HG03571 (cell line): ENCODE measurements at regions not wholly inside any gene's neighbourhood (a gene's known extent, or its start where the extent isn't known, plus 50 kb on each side); places are given as distances from the start of the nearest gene placed in this dataset.
A peak's percentile ranks its signal among the peaks of the same experiment; 100 is the strongest.
"Not testable (repeated sequence)": the region's sequence is repeated elsewhere in the genome, so short reads cannot be mapped to it uniquely, and the experiment has no call there.

Source experiments
- ATAC-seq: cut with Tn5 transposase; IDR thresholded peaks from one replicate; pipeline ENCODE4 v1.9.1; 2021; ENCODE audit not compliant: unreplicated experiment

- no peak for ATAC-seq
Observed at GRCh38 chr4:115678425-115678941, 565.1 kb upstream of the NDST4 start.

GRCh38 chr4:115675719-115676118 lies 562.3 kb upstream of the NDST4 start:
- ATAC-seq: no peak

DNA sequence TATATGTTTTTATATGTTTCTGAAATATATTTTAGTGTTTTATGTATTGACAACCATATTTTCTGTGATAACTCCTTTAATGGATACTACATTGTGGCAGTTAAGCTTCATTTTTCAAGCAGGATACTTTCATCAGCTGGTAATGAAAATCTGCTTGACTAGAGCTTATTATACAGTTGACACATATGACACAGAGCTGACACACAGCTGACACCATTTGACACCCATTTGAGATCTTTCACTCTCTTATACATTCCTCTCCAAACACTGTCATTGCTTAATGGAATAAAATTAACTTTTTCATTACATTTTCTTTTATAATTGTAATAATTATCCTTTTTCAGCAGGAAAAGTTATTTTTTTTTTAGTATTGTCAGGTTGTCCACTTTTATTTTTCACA lies 561.1 kb upstream of the NDST4 start:
- no peak for ATAC-seq

- no peak for ATAC-seq
Observed at GRCh38 chr4:115671581-115671980, 558.2 kb upstream of the NDST4 start.

DNA sequence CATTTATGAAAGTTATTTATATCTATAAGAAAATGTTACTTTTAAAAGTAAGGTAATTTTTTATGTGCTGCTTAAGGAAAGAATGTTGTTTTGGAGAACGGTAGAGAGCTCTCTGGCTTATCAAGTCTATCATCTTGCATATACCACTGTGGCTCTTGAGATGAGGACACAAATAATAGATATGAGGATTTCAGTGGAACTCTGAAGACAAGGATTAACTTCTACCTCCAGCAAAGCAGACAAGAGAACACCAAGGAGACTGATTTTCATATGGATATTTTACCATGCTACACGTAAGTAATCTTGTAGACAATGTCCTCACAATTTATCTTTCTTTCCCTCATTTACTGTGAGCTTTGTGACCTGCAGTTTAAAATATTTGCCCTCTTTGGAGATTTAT lies 557.5 kb upstream of the NDST4 start:
- no peak for ATAC-seq

DNA sequence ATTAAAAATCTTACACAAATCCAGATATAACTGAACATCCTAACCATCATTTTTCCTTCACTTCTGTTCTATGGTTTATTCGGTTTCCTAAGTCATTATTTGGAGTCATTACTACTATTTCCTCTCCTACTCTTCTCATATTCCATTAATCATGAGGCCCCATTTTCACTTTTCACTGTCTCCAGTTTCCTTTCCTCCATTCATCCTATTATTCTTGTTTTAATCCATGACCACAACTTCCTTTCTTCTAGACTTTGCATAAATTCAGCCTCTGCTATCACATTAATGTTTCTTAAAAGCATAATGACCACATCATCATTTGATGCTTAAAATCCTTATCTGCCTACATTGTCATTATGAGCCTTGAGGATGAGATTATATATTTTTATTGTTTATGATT lies 555.0 kb upstream of the NDST4 start:
- no peak for ATAC-seq

DNA sequence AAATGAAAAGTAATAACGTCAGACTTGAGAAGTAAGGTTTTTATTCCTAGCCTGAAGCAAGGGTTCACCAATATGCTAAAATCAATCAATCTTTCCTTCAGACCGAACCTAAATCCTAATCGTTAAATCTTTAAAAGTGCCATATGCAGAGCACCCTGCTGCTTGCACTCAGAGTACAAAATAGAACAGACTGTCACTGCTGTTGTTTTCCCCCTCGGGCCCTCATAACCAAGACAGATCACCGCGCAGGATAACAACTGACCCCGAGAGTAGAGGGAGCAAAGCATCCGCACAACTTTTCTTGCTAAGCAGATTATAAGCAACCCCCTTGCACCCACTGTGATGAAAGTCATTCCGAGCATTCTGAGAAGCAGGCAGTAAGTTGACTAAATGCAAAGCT lies 550.9 kb upstream of the NDST4 start:
- no peak for ATAC-seq

GRCh38 chr4:115660465-115660864 lies 547.0 kb upstream of the NDST4 start:
- ATAC-seq: no peak

GRCh38 chr4:115657991-115658650 lies 544.7 kb upstream of the NDST4 start:
- ATAC-seq: no peak

DNA sequence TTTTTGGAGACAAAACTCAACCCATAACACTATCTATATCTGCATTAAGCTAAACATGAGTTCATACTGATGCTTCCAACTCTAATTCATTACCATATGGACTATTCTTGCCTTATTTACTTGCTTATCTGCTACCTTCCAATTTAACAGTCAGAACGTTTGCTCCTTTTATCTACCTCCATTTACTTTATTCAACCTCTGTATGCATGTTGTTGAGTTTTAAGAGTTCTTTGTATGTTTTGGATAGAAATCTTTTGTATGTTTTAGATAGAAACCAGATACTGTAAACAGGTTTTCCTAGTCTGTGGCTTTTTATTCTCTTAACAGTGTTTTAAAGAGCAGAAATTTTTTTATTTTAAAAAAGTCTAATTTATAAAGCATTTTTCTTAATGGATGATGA lies 542.2 kb upstream of the NDST4 start:
- ATAC-seq: no peak

DNA sequence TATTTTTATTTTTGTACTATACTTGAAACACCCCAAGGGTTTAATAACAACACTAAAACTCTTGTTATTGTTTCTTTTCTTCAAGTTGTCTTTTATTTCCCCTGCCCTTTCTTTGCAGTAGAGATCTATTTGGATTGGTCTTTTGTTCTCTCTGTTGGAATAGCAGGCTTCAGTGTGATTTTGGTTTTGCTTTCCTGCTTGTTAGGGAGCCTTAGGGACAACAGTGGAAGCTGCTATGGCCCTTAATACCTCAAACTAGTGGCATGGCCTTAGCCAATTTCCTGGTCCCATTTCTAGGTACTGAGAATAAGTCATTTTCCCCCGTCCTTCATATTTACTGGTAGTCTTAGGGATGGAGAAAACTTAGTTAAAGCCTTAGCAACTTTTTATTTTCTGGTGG lies 535.4 kb upstream of the NDST4 start:
- ATAC-seq: no peak

GRCh38 chr4:115629270-115629669 lies 515.9 kb upstream of the NDST4 start:
- ATAC-seq: no peak

GRCh38 chr4:115609631-115610030 lies 496.2 kb upstream of the NDST4 start:
- ATAC-seq: no peak

DNA sequence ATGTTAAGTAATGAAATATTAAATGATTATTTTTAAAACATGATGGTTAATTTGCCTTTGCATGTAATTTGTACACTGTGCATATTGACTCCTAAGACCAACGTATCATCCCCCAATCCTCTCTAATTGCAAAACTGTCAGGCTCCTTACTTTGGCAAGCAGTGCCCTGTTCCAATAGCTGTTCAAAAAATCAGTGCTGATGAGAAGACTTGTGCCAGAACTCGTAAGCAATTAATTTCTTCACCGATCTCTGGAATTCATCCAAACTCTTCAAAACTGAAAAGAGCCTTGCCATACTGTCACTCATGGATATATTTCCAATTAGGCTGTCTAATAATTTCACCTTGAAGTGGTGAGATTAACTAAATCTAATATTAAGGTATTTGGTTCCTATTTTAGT lies 493.9 kb upstream of the NDST4 start:
- no peak for ATAC-seq

DNA sequence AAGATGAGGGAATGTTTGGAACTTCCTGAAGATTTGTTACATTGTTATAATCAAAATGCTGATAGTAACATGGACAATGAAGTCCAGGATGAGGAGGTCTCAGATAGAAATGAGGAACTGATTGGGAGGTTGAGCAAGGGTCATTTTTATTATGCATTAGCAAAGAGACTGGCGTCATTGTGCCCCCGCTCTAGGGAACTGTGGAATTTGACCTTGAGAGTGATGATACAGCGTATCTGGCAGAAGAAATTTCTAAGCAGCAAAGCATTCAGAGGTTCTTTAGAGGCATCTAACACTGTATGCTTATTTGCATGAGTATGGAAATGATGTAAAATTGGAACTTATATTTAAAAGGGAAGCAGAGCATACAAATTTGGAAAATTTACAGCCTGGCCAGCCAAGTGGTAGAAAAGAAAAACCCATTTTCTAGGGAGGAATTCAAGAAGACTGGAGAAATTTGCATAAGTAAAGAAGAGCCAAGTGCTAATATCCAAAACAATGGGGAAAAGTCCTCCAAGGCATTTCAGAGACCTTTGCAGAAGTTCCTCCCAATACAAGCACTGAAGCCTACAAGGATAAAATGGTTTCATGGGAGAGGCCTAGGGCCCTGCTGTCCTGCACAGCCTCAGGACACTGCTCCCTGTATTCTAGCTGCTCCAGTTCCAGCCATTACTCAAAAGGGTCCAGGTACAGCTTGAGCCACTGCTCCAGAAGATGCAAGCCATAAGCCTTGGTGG lies 483.0 kb upstream of the NDST4 start:
- ATAC-seq: no peak

DNA sequence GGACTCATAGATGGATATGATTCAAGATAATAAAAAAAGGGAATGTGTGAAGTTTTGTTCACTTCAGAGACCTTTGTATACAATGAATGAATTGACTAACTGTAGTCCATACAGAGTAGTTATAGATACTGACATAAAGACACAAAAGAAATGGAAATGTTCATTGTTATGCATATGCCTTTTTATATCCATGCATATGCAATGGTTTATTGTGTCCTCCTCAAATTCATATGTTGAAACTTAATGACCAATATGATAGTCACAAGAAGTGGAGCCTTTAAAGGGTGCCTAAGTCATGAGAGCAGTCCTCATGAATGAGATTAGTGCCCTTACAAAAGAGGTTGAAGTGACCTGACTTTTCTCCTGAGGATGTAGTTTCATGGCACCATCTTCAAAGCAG lies 467.5 kb upstream of the NDST4 start:
- ATAC-seq: no peak

GRCh38 chr4:115575851-115576250 lies 462.4 kb upstream of the NDST4 start:
- no peak for ATAC-seq

- no peak for ATAC-seq
Observed at GRCh38 chr4:115562506-115562905, 449.1 kb upstream of the NDST4 start.

DNA sequence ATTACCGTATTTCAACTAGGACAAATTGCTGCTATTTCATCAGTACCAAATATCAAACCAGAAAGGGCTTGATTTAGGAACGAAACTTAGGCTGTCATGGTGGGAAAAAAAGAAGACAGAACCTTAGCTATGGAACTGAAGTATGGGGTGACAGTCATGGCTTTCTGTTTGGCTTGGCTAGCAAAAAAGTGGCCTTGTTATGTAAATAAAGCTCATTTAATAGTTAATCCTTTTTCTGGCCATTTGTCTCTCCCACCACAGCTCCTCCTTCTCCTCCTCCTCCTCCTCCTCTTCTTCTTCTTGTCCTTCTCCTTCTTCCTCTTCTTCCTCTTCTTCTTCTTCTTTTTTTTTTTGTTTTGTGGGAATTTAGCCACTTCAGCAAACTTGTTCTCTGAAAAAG lies 434.7 kb upstream of the NDST4 start:
- ATAC-seq: no peak

DNA sequence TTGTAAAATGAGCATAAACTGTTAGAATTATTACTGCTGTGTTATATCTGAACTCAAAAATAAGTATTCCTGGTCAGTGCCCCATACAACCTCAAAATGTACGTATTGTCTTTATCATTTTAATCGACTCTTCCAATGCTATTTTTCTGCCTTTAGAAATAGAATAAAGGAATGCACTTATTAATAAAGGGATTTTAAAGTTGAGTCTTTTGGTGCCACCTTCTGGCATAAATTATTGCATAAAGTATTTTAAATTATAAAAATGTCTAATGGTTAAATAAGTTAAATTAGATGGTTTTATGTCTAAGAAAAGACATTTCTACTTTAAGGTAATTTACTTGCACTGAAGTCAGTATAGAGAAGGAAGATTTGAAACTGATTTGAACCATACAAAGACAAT lies 424.0 kb upstream of the NDST4 start:
- ATAC-seq: no peak

GRCh38 chr4:115529126-115529525 lies 415.7 kb upstream of the NDST4 start:
- ATAC-seq: no peak

GRCh38 chr4:115519476-115519875 lies 406.1 kb upstream of the NDST4 start:
- not testable (repeated sequence) for ATAC-seq

DNA sequence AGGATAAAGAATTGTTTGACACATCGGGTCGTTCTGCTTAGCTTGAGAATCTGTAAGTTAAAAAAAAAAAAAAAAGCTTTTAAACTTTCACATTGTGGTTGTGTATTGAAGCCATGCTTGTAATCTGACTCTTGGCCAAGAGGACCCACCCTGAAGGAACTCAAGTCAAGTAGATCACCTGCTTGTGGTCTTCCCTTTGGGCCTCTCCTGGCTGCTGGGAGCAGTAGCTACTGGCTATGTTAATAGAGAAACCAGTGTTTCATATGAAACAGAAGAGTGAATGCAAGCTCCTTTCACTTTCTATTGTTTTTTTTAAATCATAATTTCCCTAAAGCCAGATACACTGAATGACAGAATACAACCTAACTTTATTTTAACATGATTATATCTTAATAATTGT lies 402.4 kb upstream of the NDST4 start:
- peak; percentile 91 for ATAC-seq
